Karpas-422 (cell line): ENCODE measurements at regions not wholly inside any gene's neighbourhood (a gene's known extent, or its start where the extent isn't known, plus 50 kb on each side); places are given as distances from the start of the nearest gene placed in this dataset.

Experiments
- DNase-seq: peaks from one replicate; pipeline ENCODE4 v3.0.0-alpha.2; 2015
- H2AFZ ChIP-seq: fragments of 200-600 bp; sonication (generic); 2 replicates; pipeline ENCODE4 v1.6.1; 2014; ENCODE audit warnings: antibody characterized with exemption, low read length, mixed read lengths
- H3K27ac ChIP-seq: fragments of 200-600 bp; sonication (generic); 2 replicates; pipeline ENCODE4 v1.5.1; 2014; ENCODE audit warnings: mild to moderate bottlenecking, low read length, moderate library complexity
- H3K27me3 ChIP-seq: fragments of 200-600 bp; sonication (generic); 2 replicates; pipeline ENCODE4 v1.6.1; 2014; ENCODE audit warnings: low read length, mixed read lengths
- H3K36me3 ChIP-seq: fragments of 200-600 bp; sonication (generic); 2 replicates; pipeline ENCODE4 v1.6.1; 2014; ENCODE audit warnings: low read length, mixed read lengths; ENCODE audit not compliant: insufficient read depth
- H3K4me1 ChIP-seq: fragments of 200-600 bp; sonication (generic); 2 replicates; pipeline ENCODE4 v1.6.1; 2014; ENCODE audit warnings: mild to moderate bottlenecking, low read length, mixed read lengths
- H3K4me2 ChIP-seq: fragments of 200-600 bp; sonication (generic); 2 replicates; pipeline ENCODE4 v1.6.1; 2014; ENCODE audit warnings: low read length, low read depth, mild to moderate bottlenecking; ENCODE audit not compliant: poor library complexity, severe bottlenecking
- H3K4me3 ChIP-seq: fragments of 200-600 bp; sonication (generic); 2 replicates; pipeline ENCODE4 v1.5.1; 2014; ENCODE audit warnings: mild to moderate bottlenecking, antibody characterized with exemption, low read length, mixed read lengths
- H3K79me2 ChIP-seq: fragments of 200-600 bp; sonication (generic); 2 replicates; pipeline ENCODE4 v1.6.1; 2014; ENCODE audit warnings: mild to moderate bottlenecking, low read length, mixed read lengths
- H3K9ac ChIP-seq: fragments of 200-600 bp; sonication (generic); 2 replicates; pipeline ENCODE4 v1.6.0; 2014; ENCODE audit warnings: low read length
- H3K9me2 ChIP-seq: fragments of 200-600 bp; sonication (generic), shearing (Covaris generic); replicated peaks from 2 replicates; pipeline ENCODE4 v1.6.0; 2014; ENCODE audit warnings: mild to moderate bottlenecking, low read length, moderate library complexity; ENCODE audit not compliant: insufficient read depth
- H3K9me3 ChIP-seq: fragments of 300-700, 200-600 bp; sonication (generic); 2 replicates; pipeline ENCODE4 v1.6.1; 2014; ENCODE audit warnings: low read length, mixed read lengths
- H4K20me1 ChIP-seq: fragments of 200-600 bp; sonication (generic); 2 replicates; pipeline ENCODE4 v1.6.1; 2014; ENCODE audit warnings: mild to moderate bottlenecking, antibody characterized with exemption, low read length, low read depth; ENCODE audit not compliant: insufficient read depth

GRCh38 chr2:60662781-60663180 lies 93.3 kb upstream of the PAPOLG start:
- Histone ChIP-seq H3K27me3 (no peaks in the 10 kb centered on the region), H3K36me3 (no peaks in the 10 kb centered on the region), H4K20me1 (no peaks in the 10 kb centered on the region), H3K27ac (no peak overlapping the region), H3K4me1 (peaks cover 16% of the 10 kb centered on the region), H2AFZ (no peak overlapping the region), H3K9me2 (no peaks in the 10 kb centered on the region), H3K79me2 (no peaks in the 10 kb centered on the region), H3K4me2 (no peak overlapping the region), H3K4me3 (no peak overlapping the region), H3K9ac (no peak overlapping the region), H3K9me3 (no peaks in the 10 kb centered on the region)
- no peak for DNase-seq

- H3K36me3 ChIP-seq, result no peaks in the 10 kb centered on the region
- no peaks in the 10 kb centered on the region for H3K27me3 ChIP-seq
- no peak overlapping the region for H3K27ac ChIP-seq
- no peaks in the 10 kb centered on the region for H3K4me1 ChIP-seq
- H4K20me1 ChIP-seq, result no peaks in the 10 kb centered on the region
- H3K9me2 ChIP-seq, result no peaks in the 10 kb centered on the region
- DNase-seq, result no peak
- no peaks in the 10 kb centered on the region for H3K79me2 ChIP-seq
- no peak overlapping the region for H3K9ac ChIP-seq
- no peak overlapping the region for H3K4me2 ChIP-seq
- H3K9me3 ChIP-seq, result no peaks in the 10 kb centered on the region
- no peak overlapping the region for H2AFZ ChIP-seq
- H3K4me3 ChIP-seq, result no peak overlapping the region
Observed at GRCh38 chr2:60671966-60672365, 84.1 kb upstream of the PAPOLG start.

DNA sequence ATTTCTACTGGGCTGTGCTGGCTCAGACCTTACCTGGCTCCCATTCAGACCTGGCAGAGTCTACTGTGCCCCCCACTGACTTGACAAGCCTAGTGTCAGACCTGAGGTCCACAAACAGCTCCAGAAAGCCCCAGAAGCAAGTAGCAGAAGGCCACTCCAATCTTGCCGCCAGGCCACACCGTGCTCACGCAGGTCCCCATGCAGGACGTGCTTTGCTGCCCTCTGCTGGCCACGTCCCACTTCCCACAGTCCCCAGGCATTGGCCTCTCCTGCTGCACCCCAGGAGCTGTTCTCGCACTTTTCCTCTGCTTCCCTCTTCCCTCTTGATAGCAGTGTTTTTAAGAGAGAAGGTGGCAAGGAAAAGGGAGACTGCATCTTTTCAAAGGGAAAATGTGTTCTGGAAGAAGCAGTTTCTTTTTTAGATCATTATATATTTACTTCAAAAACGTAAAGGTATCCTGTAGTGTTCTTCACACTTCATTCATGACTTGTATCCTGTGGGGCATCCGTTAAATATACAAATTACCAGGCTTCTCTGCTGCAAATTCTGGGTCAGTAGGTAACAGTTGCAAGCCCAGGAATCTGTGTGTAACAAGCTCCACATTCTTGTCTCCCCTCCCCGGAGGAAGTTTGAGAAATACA lies 81.4 kb upstream of the PAPOLG start:
- Histone ChIP-seq H4K20me1 (no peaks in the 10 kb centered on the region), H3K9ac (no peak overlapping the region), H3K27me3 (no peaks in the 10 kb centered on the region), H3K9me2 (no peaks in the 10 kb centered on the region), H3K79me2 (no peaks in the 10 kb centered on the region), H3K9me3 (no peaks in the 10 kb centered on the region), H2AFZ (no peak overlapping the region), H3K27ac (no peak overlapping the region), H3K4me3 (no peak overlapping the region), H3K4me2 (no peak overlapping the region), H3K36me3 (no peaks in the 10 kb centered on the region), H3K4me1 (no peaks in the 10 kb centered on the region)
- peak; percentile 94 for DNase-seq

DNA sequence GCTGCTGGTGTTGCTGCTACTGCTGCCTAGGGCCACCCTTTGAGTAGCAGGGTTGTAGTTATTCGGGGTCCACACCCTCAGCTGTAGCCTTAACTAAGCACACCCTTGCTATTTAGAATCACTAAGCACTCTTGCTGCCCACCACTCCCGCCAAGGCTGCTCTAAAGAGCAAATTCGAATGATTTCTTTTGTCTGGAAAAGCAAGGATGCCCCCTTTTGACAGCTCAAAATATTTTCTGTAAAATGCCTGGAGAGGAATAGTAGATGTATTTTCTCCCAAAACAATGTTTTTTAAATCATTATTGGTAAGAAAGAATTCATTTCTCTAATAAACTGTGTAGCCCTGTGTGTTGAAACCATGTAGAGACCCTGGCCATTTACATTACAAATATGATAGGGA lies 80.8 kb upstream of the PAPOLG start:
- H3K27ac ChIP-seq, result no peak overlapping the region
- H3K4me3 ChIP-seq, result no peak overlapping the region
- H3K4me1 ChIP-seq, result no peaks in the 10 kb centered on the region
- H3K36me3 ChIP-seq, result no peaks in the 10 kb centered on the region
- H3K79me2 ChIP-seq, result no peaks in the 10 kb centered on the region
- no peak overlapping the region for H2AFZ ChIP-seq
- H3K27me3 ChIP-seq, result no peaks in the 10 kb centered on the region
- H3K4me2 ChIP-seq, result no peak overlapping the region
- no peak overlapping the region for H3K9ac ChIP-seq
- H4K20me1 ChIP-seq, result no peaks in the 10 kb centered on the region
- no peaks in the 10 kb centered on the region for H3K9me3 ChIP-seq
- H3K9me2 ChIP-seq, result no peaks in the 10 kb centered on the region
- peak; percentile 53 for DNase-seq

GRCh38 chr2:60676706-60677330 lies 79.2 kb upstream of the PAPOLG start:
- Histone ChIP-seq H3K4me2 (no peak overlapping the region), H3K27ac (no peak overlapping the region), H2AFZ (no peak overlapping the region), H4K20me1 (no peaks in the 10 kb centered on the region), H3K9me2 (no peaks in the 10 kb centered on the region), H3K4me1 (no peaks in the 10 kb centered on the region), H3K9me3 (no peaks in the 10 kb centered on the region), H3K27me3 (no peaks in the 10 kb centered on the region), H3K4me3 (no peak overlapping the region), H3K79me2 (no peaks in the 10 kb centered on the region), H3K9ac (no peak overlapping the region), H3K36me3 (no peaks in the 10 kb centered on the region)
- no peak for DNase-seq

DNA sequence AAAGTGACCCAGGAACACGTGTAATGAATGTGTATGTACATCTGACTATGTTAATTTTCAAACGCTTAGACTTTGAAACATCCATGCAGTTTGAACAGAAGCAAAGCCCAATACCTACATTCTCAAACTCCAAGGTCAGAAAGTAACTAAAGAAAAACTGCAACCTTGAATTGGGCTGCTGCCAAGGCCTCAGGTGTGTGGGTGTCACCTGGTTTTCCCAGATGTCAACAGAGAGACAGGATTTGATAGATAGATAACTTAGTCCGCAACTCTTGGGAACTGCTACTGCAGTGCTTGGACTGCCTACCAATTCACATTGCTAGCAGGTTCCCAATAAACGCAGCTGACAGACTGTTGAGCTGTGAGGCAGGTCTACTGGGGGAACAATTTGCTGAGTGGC lies 78.7 kb upstream of the PAPOLG start:
- Histone ChIP-seq H3K4me1 (no peaks in the 10 kb centered on the region), H3K4me2 (no peak overlapping the region), H3K9me2 (no peaks in the 10 kb centered on the region), H3K4me3 (no peak overlapping the region), H3K27me3 (no peaks in the 10 kb centered on the region), H3K27ac (no peak overlapping the region), H3K79me2 (no peaks in the 10 kb centered on the region), H3K9me3 (no peaks in the 10 kb centered on the region), H2AFZ (no peak overlapping the region), H4K20me1 (no peaks in the 10 kb centered on the region), H3K36me3 (no peaks in the 10 kb centered on the region), H3K9ac (no peak overlapping the region)
- DNase-seq, result no peak

- no peaks in the 10 kb centered on the region for H3K9me3 ChIP-seq
- no peaks in the 10 kb centered on the region for H4K20me1 ChIP-seq
- H3K9me2 ChIP-seq, result no peaks in the 10 kb centered on the region
- no peaks in the 10 kb centered on the region for H3K36me3 ChIP-seq
- no peak overlapping the region for H3K4me2 ChIP-seq
- DNase-seq, result no peak
- H2AFZ ChIP-seq, result no peak overlapping the region
- H3K79me2 ChIP-seq, result no peaks in the 10 kb centered on the region
- H3K4me1 ChIP-seq, result no peaks in the 10 kb centered on the region
- no peaks in the 10 kb centered on the region for H3K27me3 ChIP-seq
- H3K4me3 ChIP-seq, result no peak overlapping the region
- H3K27ac ChIP-seq, result no peak overlapping the region
- no peak overlapping the region for H3K9ac ChIP-seq
Observed at GRCh38 chr2:60678551-60678950, 77.5 kb upstream of the PAPOLG start.

- H3K9ac ChIP-seq, result no peak overlapping the region
- H3K9me3 ChIP-seq, result no peaks in the 10 kb centered on the region
- H3K4me2 ChIP-seq, result no peak overlapping the region
- H3K4me3 ChIP-seq, result no peak overlapping the region
- no peak overlapping the region for H3K27ac ChIP-seq
- no peaks in the 10 kb centered on the region for H3K36me3 ChIP-seq
- H3K4me1 ChIP-seq, result no peaks in the 10 kb centered on the region
- no peaks in the 10 kb centered on the region for H3K79me2 ChIP-seq
- H3K9me2 ChIP-seq, result no peaks in the 10 kb centered on the region
- DNase-seq, result no peak
- no peak overlapping the region for H2AFZ ChIP-seq
- no peaks in the 10 kb centered on the region for H4K20me1 ChIP-seq
- no peaks in the 10 kb centered on the region for H3K27me3 ChIP-seq
Observed at GRCh38 chr2:60679036-60679780, 76.9 kb upstream of the PAPOLG start.
